ENCODE measurements at regions not wholly inside any gene's neighbourhood (a gene's known extent, or its start where the extent isn't known, plus 50 kb on each side); places are given as distances from the start of the nearest gene placed in this dataset.

GRCh38 chr12:127582074-127582473 lies 684.9 kb upstream of the TMEM132C start:
- TF ChIP-seq CTCF (IDR thresholded peaks at IDR 0.05; ENCODE audit: poor library complexity, severe bottlenecking) (no peak), EP300 (conservative IDR thresholded peaks at IDR 0.05; ENCODE audit: poor library complexity, severe bottlenecking) (no peak), RAD21 (conservative IDR thresholded peaks at IDR 0.05) (no peak)
- Histone ChIP-seq H3K9ac (ENCODE audit: low read length) (no peak overlapping the region), H3K27ac (ENCODE audit: low read length) (no peak overlapping the region), H3F3A (ENCODE audit: insufficient read depth, low read length, poor library complexity, severe bottlenecking) (no peaks in the 10 kb centered on the region), H3K27me3 (ENCODE audit: insufficient read depth, low read depth, low read length) (no peaks in the 10 kb centered on the region), H3K4me3 (ENCODE audit: low read length) (no peak overlapping the region), H3K36me3 (ENCODE audit: insufficient read depth, low read length) (no peaks in the 10 kb centered on the region), H3K4me2 (ENCODE audit: low read length) (no peak overlapping the region), H3K9me2 (ENCODE audit: insufficient read depth, low read length) (no peaks in the 10 kb centered on the region), H2AFZ (ENCODE audit: low read depth, low read length) (no peak overlapping the region), H3K9me3 (ENCODE audit: low read length) (no peaks in the 10 kb centered on the region), H3K79me2 (replicated peaks; ENCODE audit: insufficient read depth, low read length) (no peaks in the 10 kb centered on the region), H4K20me1 (ENCODE audit: insufficient read depth) (no peaks in the 10 kb centered on the region)

- Histone ChIP-seq H3K9me2 (ENCODE audit: insufficient read depth, low read length) (no peaks in the 10 kb centered on the region), H3K27ac (ENCODE audit: low read length) (no peak overlapping the region), H3K4me3 (ENCODE audit: low read length) (no peak overlapping the region), H3K27me3 (ENCODE audit: insufficient read depth, low read depth, low read length) (no peaks in the 10 kb centered on the region), H2AFZ (ENCODE audit: low read depth, low read length) (no peak overlapping the region), H3K36me3 (ENCODE audit: insufficient read depth, low read length) (no peaks in the 10 kb centered on the region), H3K4me2 (ENCODE audit: low read length) (no peak overlapping the region), H3K9me3 (ENCODE audit: low read length) (no peaks in the 10 kb centered on the region), H3K9ac (ENCODE audit: low read length) (no peak overlapping the region), H3K79me2 (replicated peaks; ENCODE audit: insufficient read depth, low read length) (no peaks in the 10 kb centered on the region), H3F3A (ENCODE audit: insufficient read depth, low read length, poor library complexity, severe bottlenecking) (no peaks in the 10 kb centered on the region), H4K20me1 (ENCODE audit: insufficient read depth) (no peaks in the 10 kb centered on the region)
- no peak for TF ChIP-seq TAF1 (IDR thresholded peaks at IDR 0.05; ENCODE audit: low read depth)
- no peak for TF ChIP-seq POLR2AphosphoS5 (IDR thresholded peaks at IDR 0.05)
- no peak for TF ChIP-seq MXI1 (conservative IDR thresholded peaks at IDR 0.05; ENCODE audit: poor library complexity, severe bottlenecking)
- no peak for TF ChIP-seq EZH2 (IDR thresholded peaks at IDR 0.05; ENCODE audit: borderline replicate concordance, insufficient read depth, low read length, poor library complexity, severe bottlenecking)
- no peak for TF ChIP-seq REST (IDR thresholded peaks at IDR 0.05; ENCODE audit: borderline replicate concordance)
- TF ChIP-seq EP300 (conservative IDR thresholded peaks at IDR 0.05; ENCODE audit: poor library complexity, severe bottlenecking), result no peak
- TF ChIP-seq CTCF (IDR thresholded peaks at IDR 0.05; ENCODE audit: poor library complexity, severe bottlenecking), result no peak
- TF ChIP-seq RAD21 (conservative IDR thresholded peaks at IDR 0.05), result no peak
- no peak for TF ChIP-seq SMC3 (conservative IDR thresholded peaks at IDR 0.05; ENCODE audit: poor library complexity)
Measured at GRCh38 chr12:127583041-127583440, 683.9 kb upstream of the TMEM132C start.
